ENCODE measurements at regions not wholly inside any gene's neighbourhood (a gene's known extent, or its start where the extent isn't known, plus 50 kb on each side); places are given as distances from the start of the nearest gene placed in this dataset.
"Not testable (repeated sequence)": the region's sequence is repeated elsewhere in the genome, so short reads cannot be mapped to it uniquely, and the experiment has no call there.

DNA sequence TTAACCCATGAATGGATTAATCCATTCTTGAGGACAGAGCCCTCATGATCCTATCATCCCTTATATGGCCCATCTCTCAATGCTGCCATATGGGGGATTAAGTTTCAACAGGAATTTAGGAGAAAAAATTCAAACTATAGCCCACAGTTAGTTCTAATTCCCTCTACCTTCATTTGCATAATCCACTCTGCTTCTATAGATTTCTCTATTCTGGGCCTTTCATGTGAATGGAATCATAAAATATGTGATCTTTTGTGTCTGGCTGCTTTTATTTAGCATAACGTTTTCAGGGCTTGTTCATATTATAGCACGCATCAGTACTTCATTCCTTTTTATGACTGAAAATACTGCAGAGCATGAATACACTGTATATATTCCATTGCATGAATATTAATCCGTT, 55.4 kb downstream of the CTSL start:
- no peak overlapping the region for H3K27ac ChIP-seq
- TF ChIP-seq, protein P1, sequence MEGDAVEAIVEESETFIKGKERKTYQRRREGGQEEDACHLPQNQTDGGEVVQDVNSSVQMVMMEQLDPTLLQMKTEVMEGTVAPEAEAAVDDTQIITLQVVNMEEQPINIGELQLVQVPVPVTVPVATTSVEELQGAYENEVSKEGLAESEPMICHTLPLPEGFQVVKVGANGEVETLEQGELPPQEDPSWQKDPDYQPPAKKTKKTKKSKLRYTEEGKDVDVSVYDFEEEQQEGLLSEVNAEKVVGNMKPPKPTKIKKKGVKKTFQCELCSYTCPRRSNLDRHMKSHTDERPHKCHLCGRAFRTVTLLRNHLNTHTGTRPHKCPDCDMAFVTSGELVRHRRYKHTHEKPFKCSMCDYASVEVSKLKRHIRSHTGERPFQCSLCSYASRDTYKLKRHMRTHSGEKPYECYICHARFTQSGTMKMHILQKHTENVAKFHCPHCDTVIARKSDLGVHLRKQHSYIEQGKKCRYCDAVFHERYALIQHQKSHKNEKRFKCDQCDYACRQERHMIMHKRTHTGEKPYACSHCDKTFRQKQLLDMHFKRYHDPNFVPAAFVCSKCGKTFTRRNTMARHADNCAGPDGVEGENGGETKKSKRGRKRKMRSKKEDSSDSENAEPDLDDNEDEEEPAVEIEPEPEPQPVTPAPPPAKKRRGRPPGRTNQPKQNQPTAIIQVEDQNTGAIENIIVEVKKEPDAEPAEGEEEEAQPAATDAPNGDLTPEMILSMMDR (conservative IDR thresholded peaks at IDR 0.05): no peak
- TF ChIP-seq ZFX (IDR thresholded peaks at IDR 0.05): no peak

DNA sequence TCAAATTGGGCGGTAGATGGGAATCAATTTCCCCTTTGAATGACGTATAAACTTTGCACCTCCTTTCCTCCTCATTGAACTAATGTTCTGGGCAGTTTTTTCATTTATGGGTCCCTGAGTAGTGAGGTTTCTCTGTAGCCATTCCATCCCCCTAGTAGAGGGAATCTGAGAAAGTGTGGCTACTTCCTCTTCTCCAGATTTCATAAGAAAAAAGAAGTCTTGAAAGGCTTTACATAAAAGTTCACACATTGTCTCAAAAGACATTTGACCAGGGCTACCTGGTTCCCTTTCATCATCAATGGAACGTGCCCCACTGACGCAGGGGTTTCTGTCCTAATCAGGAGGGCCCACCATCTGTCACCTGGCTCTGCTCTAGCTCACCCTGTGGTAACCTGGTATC, 57.3 kb downstream of the CTSL start:
- no peak overlapping the region for H3K27ac ChIP-seq
- TF ChIP-seq ZFX (IDR thresholded peaks at IDR 0.05): no peak
- TF ChIP-seq, protein P1 (conservative IDR thresholded peaks at IDR 0.05): no peak

DNA sequence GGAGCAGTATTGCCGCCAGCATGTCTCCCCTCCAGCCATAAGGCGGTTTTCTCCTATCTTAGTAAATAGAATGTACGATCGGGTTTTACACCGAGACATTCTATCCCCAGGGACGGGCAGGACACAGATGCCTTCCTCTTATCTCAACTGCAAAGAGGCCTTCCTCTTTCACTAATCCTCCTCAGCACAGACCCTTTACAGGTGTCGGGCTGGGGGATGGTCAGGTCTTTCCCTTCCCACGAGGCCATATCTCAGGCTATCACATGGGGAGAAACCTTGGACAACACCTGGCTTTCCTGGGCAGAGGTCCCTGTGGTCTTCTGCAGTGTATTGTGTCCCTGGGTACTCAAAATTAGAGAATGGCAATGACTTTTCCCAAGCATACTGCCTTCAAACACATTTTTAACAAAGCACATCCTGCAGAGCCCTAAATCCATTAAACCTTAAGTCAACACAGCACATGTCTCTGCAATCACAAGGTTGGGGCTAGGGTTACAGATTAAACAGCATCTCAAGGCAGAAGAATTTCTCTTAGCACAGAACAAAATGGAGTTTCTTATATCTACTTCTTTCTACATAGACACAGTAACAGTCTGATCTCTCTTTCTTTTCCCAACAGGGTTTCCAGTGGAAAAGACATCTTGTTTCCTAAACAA, 59.5 kb downstream of the CTSL start:
- H3K27ac ChIP-seq: not testable (repeated sequence)

DNA sequence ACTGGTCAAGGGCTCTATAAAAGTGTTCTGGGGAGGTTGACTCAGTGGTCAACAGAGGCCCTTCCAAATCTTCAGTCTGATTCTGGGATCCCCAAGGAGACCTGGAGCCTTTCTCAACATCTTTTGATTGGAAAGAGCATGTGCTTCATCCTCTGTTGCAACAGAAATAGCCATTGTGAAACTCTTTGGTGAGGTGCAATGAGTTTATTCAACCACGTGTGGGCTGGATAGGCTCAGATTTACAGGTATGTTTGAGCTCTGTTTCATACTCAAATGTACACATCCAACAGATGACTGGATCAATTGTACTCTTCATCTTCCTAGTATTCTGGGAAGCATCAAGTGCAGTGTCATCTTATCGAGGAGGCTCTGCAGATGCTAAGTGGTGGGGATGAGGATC, 60.5 kb downstream of the CTSL start:
- no peak for TF ChIP-seq ZFX (IDR thresholded peaks at IDR 0.05)
- TF ChIP-seq, protein P1 (conservative IDR thresholded peaks at IDR 0.05): no peak
- no peak overlapping the region for H3K27ac ChIP-seq

DNA sequence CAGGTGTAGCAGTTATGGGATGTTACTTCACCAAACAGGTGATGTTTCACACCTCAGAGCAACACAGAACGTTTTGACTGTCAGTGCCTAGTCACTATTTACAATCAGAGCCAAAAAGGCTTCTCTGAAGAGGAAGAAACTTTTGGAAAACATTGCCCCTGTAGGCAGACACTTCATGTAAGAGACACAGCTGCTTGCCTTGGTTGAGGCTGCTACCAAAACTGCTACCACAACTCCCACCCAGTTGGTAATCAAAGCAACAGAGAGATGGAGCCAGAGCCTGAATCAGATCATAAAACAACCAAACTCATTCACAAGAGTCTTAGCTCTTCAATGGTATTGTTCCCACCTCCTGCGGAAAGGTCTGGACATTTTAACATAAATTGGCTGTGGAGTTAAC, 61.0 kb downstream of the CTSL start:
- no peak overlapping the region for H3K27ac ChIP-seq
- TF ChIP-seq ZFX (IDR thresholded peaks at IDR 0.05): no peak
- TF ChIP-seq, protein P1 (conservative IDR thresholded peaks at IDR 0.05): no peak

DNA sequence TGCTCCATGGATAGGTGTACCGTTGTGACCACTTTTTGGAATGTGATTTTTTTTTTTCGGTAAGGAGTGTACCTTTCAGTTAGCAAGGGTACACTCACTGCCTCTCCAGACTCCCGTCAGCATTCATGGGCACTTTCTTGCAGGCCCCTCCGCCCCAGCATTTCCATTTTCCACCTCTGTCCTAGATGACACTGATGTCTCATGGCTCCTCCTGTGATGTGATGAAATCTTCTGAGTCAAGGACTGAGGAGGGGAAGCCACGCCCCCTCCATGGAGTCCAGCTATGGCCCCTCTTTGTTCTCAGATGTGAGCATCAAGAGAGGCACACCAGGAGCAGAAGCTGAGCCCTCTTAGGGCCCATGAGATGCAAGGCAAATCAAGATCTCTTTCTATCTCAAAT, 61.8 kb downstream of the CTSL start:
- H3K27ac ChIP-seq: no peak overlapping the region
- TF ChIP-seq, protein P1 (conservative IDR thresholded peaks at IDR 0.05): no peak
- no peak for TF ChIP-seq ZFX (IDR thresholded peaks at IDR 0.05)

DNA sequence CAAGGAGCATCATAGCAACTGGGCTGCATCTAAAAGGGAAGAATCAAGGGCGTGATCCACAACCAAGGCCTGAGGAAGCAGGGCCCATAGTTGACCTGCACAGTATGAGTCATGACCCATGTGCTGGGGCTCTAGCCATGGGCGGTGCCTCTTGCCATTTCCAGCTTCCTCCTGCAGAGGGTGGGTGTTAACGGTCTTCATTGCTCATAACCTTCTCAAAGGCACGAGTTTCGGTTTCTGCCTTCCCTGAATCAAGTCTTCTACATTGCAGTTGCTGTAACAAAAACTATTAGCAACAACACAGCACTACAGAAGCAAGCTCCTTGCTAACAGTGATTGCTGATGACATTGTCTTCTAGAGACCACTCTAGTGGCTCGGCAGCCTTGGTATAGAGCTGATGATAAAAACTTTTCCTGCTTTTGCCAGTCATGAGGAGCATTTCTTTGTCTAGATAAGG, 66.9 kb downstream of the CTSL start:
- TF ChIP-seq ZFX (IDR thresholded peaks at IDR 0.05): no peak
- TF ChIP-seq, protein P1 (conservative IDR thresholded peaks at IDR 0.05): no peak
- no peak overlapping the region for H3K27ac ChIP-seq

DNA sequence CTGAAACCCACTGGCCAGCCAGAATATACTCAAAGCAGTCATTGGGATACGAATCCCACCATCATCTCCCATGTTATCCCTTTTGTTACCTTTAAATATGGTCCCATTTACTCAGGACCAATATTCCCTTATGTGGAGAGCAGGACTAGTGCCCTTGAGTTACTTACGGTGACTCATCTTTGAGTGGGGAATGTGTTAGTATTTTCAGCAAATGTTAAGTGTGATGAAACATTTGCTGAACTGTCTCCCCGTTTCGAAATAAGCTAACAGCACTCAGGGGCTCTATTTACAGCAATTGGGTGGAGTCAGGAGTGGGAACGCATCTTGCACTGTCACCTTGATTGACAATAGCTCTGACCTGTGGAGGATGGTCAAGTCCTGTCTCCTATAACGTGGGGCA, 67.4 kb downstream of the CTSL start:
- H3K27ac ChIP-seq: no peak overlapping the region
- TF ChIP-seq ZFX (IDR thresholded peaks at IDR 0.05): no peak
- TF ChIP-seq, protein P1 (conservative IDR thresholded peaks at IDR 0.05): no peak

Measured in C4-2B (cell line).